Activated CD4-positive, alpha-beta T cell treated with anti-CD3 and anti-CD28 coated beads for 4 hours (primary cell): ENCODE measurements at regions not wholly inside any gene's neighbourhood (a gene's known extent, or its start where the extent isn't known, plus 50 kb on each side); places are given as distances from the start of the nearest gene placed in this dataset.
A peak's percentile ranks its signal among the peaks of the same experiment; 100 is the strongest.
"Not testable (repeated sequence)": the region's sequence is repeated elsewhere in the genome, so short reads cannot be mapped to it uniquely, and the experiment has no call there.

Source experiments
- DNase-seq, 2 donors: peaks; one replicate each; pipeline ENCODE4 v3.0.0-alpha.2; 2020

- no peak for DNase-seq
These were observed 98.3 kb upstream of the CHD6 start for GRCh38 chr20:41716436-41716835.

GRCh38 chr20:41715526-41715925 is 97.3 kb upstream of the CHD6 start:
- DNase-seq, result no peak

- no peak for DNase-seq
These were observed 95.9 kb upstream of the CHD6 start for GRCh38 chr20:41714030-41714429.

- DNase-seq, result no peak
These were observed 86.7 kb upstream of the CHD6 start for GRCh38 chr20:41704896-41705295.

GRCh38 chr20:41702647-41703046 is 84.5 kb upstream of the CHD6 start:
- no peak for DNase-seq

- no peak for DNase-seq
These were observed 83.6 kb upstream of the CHD6 start for GRCh38 chr20:41701588-41702348.

- not testable (repeated sequence) for DNase-seq
These were observed 81.5 kb upstream of the CHD6 start for GRCh38 chr20:41699673-41700072.

GRCh38 chr20:41697861-41698559 is 79.8 kb upstream of the CHD6 start:
- DNase-seq, result peak in 1 of 2 donors; percentile 27

- DNase-seq, result no peak
These were observed 78.3 kb upstream of the CHD6 start for GRCh38 chr20:41696428-41696827.

GRCh38 chr20:41694796-41695195 is 76.6 kb upstream of the CHD6 start:
- DNase-seq, result no peak

- peak; percentile 76 to 78 for DNase-seq
These were observed 75.2 kb upstream of the CHD6 start for GRCh38 chr20:41693136-41693979.

GRCh38 chr20:41692479-41693135 is 74.4 kb upstream of the CHD6 start:
- peak; percentile 64 to 69 for DNase-seq

GRCh38 chr20:41691443-41691842 is 73.3 kb upstream of the CHD6 start:
- no peak for DNase-seq

- no peak for DNase-seq
These were observed 72.5 kb upstream of the CHD6 start for GRCh38 chr20:41690702-41691101.

- DNase-seq, result no peak
These were observed 68.8 kb upstream of the CHD6 start for GRCh38 chr20:41686961-41687360.

- DNase-seq, result not testable (repeated sequence)
These were observed 67.0 kb upstream of the CHD6 start for GRCh38 chr20:41685145-41685544.

GRCh38 chr20:41678799-41679198 is 60.6 kb upstream of the CHD6 start:
- no peak for DNase-seq

- no peak for DNase-seq
These were observed 54.1 kb upstream of the CHD6 start for GRCh38 chr20:41672282-41672681.

- DNase-seq, result no peak
These were observed 53.0 kb upstream of the CHD6 start for GRCh38 chr20:41671143-41671542.

GRCh38 chr20:41670631-41671030 is 52.5 kb upstream of the CHD6 start:
- DNase-seq, result no peak

GRCh38 chr20:41669708-41670263 is 51.6 kb upstream of the CHD6 start:
- DNase-seq, result no peak

- no peak for DNase-seq
These were observed 50.0 kb upstream of the CHD6 start for GRCh38 chr20:41668057-41668749.
